Psoas muscle (tissue), 7 donors: ENCODE measurements at regions not wholly inside any gene's neighbourhood (a gene's known extent, or its start where the extent isn't known, plus 50 kb on each side); places are given as distances from the start of the nearest gene placed in this dataset.

Experiments used
- ATAC-seq, 4 donors: fragments of 200-7000 bp; cut with Tn5 transposase; one replicate each; pipeline ENCODE4 v1.9.1; 2020; ENCODE audit warnings: moderate library complexity in 3 of 4, mild to moderate bottlenecking in 2 of 4
- DNase-seq, 2 donors: peaks; one replicate each; pipeline ENCODE4 v3.0.0-alpha.2; 2020
- H3K27ac ChIP-seq: fragments of 200-600 bp; one replicate; pipeline ENCODE4 v1.8.0; 2022
- H3K27me3 ChIP-seq, 3 donors: fragments of 200-600 bp in 1 of 3; one replicate each; pipeline versions ENCODE4 v1.6.1 to v1.8.0; 2013 to 2022; ENCODE audit warnings: low read length in 2 of 3, mild to moderate bottlenecking in 2 of 3, moderate library complexity in 1 of 3; ENCODE audit not compliant: insufficient read depth in 3 of 3
- H3K36me3 ChIP-seq, 2 donors: fragments of 200-600 bp in 1 of 2; one replicate each; pipeline versions ENCODE4 v1.6.1 to v1.8.0; 2013 to 2022; ENCODE audit warnings: low read depth in 1 of 2, mild to moderate bottlenecking in 1 of 2, moderate library complexity in 1 of 2; ENCODE audit not compliant: insufficient read depth in 1 of 2
- H3K4me1 ChIP-seq: fragments of 200-600 bp; one replicate; pipeline ENCODE4 v1.8.0; 2022
- H3K4me3 ChIP-seq: fragments of 200-600 bp; one replicate; pipeline ENCODE4 v1.8.0; 2022; ENCODE audit warnings: mild to moderate bottlenecking
- H3K9me3 ChIP-seq: fragments of 200-600 bp; one replicate; pipeline ENCODE4 v1.8.0; 2022
- CTCF ChIP-seq: fragments of 200-600 bp; IDR thresholded peaks from one replicate; pipeline ENCODE4 v1.8.0; 2022; ENCODE audit warnings: antibody characterized with exemption
- WGBS, 3 donors: extraction: QIAGEN DNeasy Blood & Tissue Kit; methylation state at CpG; one replicate each; pipeline versions ENCODE4 v1.1.6 to v1.1.7; 2013; 5-methylcytosine and 5-hydroxymethylcytosine counted together
- intact Hi-C, 2 donors: fragments of 100-400 bp; cut with DNase I; formaldehyde crosslinking; loops; one replicate each; pipeline versions ENCODE4 v1.11.0 to v1.14.2; 2022
- donor health status: healthy with polysubstance abuse.
- donor health status: DM: no; HTN: no; CAD: no; lungs with moderate emphysema.
- donor health status: Bipolar disorder and iron deficiency.
- donor health status: healthy.
- donor health status: DM: yes; HTN: yes; CAD: no.
- donor health status: DM: no; HTN: no; CAD: no.
- donor health status: DM: yes; HTN: yes; CAD: no.

- Histone ChIP-seq H3K27me3 (no peaks in the 10 kb centered on the region), H3K4me3 (no peak overlapping the region), H3K36me3 (no peaks in the 10 kb centered on the region), H3K4me1 (no peaks in the 10 kb centered on the region), H3K27ac (no peak overlapping the region), H3K9me3 (no peaks in the 10 kb centered on the region)
- WGBS, 3 donors: 89 to 97% (median 92%) methylated on average over 4 of the region's 4 CpGs
- DNase-seq (no peak), ATAC-seq (no peak)
- intact Hi-C loops: no loop called here
- TF ChIP-seq CTCF: no peak
These were observed 122.2 kb upstream of the ARG1 start for GRCh38 chr6:131450861-131451260.

- Histone ChIP-seq H3K36me3 (no peaks in the 10 kb centered on the region), H3K27ac (no peak overlapping the region), H3K4me1 (no peaks in the 10 kb centered on the region), H3K9me3 (no peaks in the 10 kb centered on the region), H3K4me3 (no peak overlapping the region), H3K27me3 (no peaks in the 10 kb centered on the region)
- no peak for TF ChIP-seq CTCF
- intact Hi-C loops: no loop called here
- no peak for ATAC-seq
- DNase-seq: no peak
- WGBS, 3 donors: 77 to 81% (median 80%) methylated on average over 4 of the region's 4 CpGs
These were observed 121.5 kb upstream of the ARG1 start for GRCh38 chr6:131451321-131452144.

DNA sequence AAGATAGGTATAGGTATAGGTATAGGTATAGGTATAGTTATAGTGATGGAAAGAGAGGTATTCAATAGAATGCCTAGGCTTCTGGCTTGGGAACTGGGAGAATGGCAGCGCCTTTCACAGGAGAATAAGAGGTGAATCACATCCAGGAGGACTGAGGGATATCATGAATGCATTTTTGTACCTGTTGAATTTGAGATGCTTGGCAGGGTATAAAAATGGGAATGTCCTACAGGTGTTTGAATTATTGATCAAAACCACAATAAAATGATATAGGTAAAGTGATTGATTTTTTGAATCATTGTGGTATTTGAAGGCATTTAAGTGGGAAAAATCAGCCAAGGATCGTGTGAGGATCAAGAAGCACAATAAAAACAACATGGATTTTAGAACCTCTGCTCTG lies 119.2 kb upstream of the ARG1 start:
- Histone ChIP-seq H3K36me3 (no peaks in the 10 kb centered on the region), H3K27ac (no peak overlapping the region), H3K4me1 (no peaks in the 10 kb centered on the region), H3K4me3 (no peak overlapping the region), H3K9me3 (no peaks in the 10 kb centered on the region), H3K27me3 (peaks cover 0 to 3% (median 0%) of the 10 kb centered on the region in 3 donors)
- WGBS, 3 donors: 44 to 70% (median 67%) methylated on average over 2 of the region's 2 CpGs
- ATAC-seq (no peak), DNase-seq (no peak)
- TF ChIP-seq CTCF: no peak
- intact Hi-C loops: no loop called here

DNA sequence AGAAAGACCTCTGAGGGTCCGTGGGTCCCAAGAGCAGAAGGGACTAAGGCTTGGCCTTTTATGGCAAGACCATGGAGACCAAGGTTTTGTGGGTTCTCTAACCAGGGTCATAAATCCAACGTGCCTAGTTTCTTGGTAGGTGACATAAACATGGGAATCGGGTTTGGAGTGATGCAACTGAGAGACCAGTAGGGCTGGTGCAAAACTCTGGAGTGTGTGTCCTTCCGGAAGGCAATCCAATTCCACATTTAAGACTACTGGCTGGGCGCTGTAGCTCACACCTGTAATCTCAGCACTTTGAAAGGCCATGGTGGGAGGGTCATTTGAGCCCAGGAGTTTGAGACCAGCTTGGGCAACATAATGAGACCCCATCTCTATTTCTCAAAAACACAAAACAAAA lies 116.5 kb upstream of the ARG1 start:
- ATAC-seq (no peak), DNase-seq (no peak)
- Histone ChIP-seq H3K36me3 (no peaks in the 10 kb centered on the region), H3K9me3 (no peaks in the 10 kb centered on the region), H3K4me1 (no peaks in the 10 kb centered on the region), H3K27ac (no peak overlapping the region), H3K4me3 (no peak overlapping the region), H3K27me3 (peaks cover 0 to 4% (median 0%) of the 10 kb centered on the region in 3 donors)
- 69 to 75% (median 75%) methylated on average over 5 of the region's 5 CpGs for WGBS, 3 donors
- no peak for TF ChIP-seq CTCF
- intact Hi-C loops: no loop called here

GRCh38 chr6:131459005-131459404 lies 114.0 kb upstream of the ARG1 start:
- Histone ChIP-seq H3K27ac (no peak overlapping the region), H3K36me3 (no peaks in the 10 kb centered on the region), H3K4me3 (no peak overlapping the region), H3K9me3 (no peaks in the 10 kb centered on the region), H3K27me3 (peaks cover 0 to 4% (median 0%) of the 10 kb centered on the region in 3 donors), H3K4me1 (no peaks in the 10 kb centered on the region)
- ATAC-seq: no peak
- DNase-seq: no peak
- no peak for TF ChIP-seq CTCF
- intact Hi-C loops: no loop called here
